NCI-H146 treated with DMSO at 0.1 percent for 48 hours (cell line): ENCODE measurements at regions not wholly inside any gene's neighbourhood (a gene's known extent, or its start where the extent isn't known, plus 50 kb on each side); places are given as distances from the start of the nearest gene placed in this dataset.
"Not testable (repeated sequence)": the region's sequence is repeated elsewhere in the genome, so short reads cannot be mapped to it uniquely, and the experiment has no call there.

ENCODE experiments used
- DNase-seq: peaks from one replicate; lab custom pipeline; 2025; ENCODE audit not compliant: unreplicated experiment; lab: John Stamatoyannopoulos, UW

DNA sequence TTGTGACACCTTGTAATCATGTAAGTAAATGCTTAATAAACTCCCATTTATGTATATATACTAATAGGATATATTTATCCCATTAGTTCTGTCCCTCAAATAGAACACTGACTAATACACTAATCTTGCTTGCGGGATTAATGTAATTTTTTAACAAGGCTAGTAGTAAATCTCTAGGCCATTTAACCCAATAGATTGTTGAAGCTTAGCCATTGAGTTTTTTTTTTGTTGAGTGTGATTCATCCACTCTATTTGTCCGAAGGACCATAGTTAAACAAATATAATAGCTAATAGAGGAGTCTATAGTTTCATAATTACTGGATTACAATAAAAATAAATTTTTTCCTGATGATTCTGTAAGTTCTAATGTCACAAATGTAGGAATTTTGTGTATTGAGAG lies 474.4 kb downstream of the CDH9 start:
- no peak for DNase-seq

DNA sequence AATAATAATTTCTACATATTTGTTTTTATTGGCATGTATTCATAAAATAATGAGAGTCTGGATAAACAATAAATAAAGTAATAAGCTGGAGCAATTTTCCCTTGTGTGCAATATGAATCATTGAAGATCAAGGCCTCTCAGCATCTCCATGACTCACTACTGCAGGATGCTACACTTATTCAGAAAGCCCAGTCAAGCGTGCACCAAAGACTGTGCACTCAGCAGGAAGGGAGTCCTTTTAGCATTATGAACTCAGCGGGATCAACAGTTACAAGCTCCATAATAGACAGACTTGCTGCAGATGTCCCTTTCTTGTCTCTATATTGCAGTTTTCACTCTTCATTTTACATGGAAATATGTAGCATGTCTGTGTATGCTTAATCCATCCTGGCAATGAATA lies 485.3 kb downstream of the CDH9 start:
- peak; percentile 97 for DNase-seq

DNA sequence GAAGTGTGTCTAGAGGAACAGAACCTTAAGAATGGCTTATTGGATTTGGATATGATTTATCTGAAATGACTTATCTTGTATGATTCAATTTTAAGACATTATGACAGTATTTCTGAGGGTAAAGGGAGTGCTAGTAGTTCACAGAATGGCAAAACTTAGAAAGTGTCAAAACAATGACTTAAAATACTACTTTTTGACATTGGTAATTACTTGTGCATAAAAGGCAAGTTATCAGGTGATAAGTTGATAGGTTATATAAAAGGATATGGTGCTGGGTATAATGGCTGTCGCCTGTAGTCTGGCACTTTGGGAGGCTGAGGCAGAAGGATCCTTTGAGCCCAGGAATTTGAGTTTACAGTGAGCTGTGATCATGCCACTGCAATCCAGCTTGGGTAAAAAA lies 494.4 kb downstream of the CDH9 start:
- DNase-seq: no peak

DNA sequence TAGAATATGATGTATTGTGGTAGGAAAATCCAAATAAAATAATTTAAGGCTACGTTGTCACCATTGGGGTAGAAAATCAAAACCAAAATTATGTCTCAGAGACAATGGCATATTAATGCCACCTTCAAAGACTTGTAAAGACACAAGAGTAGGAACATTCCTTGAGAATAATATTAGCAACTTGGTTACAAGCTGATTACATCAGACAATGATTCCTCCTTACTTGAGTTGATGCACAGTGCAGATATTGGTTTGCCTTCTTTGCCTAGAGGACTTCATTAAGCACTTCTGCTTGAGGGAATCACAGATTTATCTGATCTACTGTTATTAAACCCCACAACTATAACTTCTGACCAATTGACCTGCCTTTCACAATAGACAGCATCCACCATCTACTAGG lies 500.2 kb downstream of the CDH9 start:
- DNase-seq: no peak

DNA sequence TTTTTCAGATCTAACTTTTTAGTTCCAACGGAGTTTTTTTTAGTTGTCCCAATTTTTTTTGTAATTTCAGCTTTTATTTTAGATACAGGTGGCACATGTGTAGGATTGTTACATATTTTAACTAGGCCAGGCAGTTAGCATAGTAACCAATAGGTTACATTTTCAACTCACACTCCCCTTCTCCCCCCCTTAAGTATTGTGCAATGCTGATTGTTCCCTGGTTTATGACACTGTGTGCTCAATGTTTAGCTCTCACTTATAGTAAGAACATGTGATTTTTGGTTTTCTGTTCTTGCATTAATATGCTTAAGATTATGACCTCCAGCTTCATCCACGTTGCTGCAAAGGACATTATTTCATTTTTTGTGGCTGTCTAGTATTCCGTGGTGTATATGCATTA lies 503.2 kb downstream of the CDH9 start:
- no peak for DNase-seq

DNA sequence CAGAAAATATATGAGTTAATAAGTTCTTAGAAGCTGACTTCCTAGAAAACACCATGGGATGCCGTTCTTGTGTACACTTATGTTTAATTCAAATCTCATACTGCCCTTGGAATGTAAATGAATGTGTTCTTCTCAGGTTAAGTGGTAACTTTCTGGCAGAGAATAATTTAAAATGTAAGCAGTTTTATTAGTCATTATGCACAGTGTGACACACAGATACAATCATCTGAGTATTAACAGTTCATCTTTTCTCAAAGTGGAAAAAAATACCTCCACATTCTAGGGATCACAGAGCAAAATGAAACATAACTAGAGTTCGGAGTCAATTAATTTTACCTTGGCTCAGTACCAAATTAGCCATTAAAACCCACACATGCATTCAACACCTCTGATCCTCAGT lies 508.1 kb downstream of the CDH9 start:
- DNase-seq: no peak

DNA sequence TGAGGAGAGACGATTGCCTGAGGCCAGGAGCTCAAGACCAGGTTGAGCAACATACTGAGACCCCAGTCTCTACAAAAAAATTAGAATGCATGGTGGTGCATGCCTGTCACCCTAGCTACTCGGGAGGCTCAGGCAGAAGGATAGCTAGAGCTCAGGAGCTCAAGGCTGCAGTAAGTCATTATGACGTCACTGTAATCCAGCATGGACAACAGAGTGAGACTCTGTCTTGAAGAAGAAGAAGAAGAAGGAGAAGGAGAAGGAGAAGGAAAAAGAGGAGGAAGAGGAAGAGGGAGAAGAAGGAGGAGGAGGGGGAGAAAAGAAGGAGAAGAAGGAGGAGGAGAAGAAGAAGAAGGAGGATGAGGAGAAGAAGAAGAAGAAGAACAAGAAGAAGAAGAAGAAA lies 519.1 kb downstream of the CDH9 start:
- no peak for DNase-seq

DNA sequence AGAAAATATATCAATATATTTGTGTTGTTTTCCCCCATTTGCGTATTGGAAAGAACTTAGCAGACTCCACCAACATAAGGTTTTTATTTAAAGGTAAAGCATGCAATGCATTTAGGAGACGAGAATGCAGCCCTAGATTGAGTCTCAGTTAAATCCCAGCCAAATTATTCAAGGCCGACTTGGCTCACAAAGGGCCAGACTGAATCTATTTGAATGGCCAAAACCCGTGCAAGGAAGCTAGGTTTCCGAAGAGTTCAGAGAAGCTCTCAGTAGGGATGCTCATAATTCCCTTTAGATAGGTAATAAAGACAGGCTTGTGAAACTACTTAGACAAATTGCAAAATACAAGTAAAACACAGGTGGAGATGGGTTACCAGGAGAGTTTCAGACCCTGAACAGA lies 520.3 kb downstream of the CDH9 start:
- no peak for DNase-seq

DNA sequence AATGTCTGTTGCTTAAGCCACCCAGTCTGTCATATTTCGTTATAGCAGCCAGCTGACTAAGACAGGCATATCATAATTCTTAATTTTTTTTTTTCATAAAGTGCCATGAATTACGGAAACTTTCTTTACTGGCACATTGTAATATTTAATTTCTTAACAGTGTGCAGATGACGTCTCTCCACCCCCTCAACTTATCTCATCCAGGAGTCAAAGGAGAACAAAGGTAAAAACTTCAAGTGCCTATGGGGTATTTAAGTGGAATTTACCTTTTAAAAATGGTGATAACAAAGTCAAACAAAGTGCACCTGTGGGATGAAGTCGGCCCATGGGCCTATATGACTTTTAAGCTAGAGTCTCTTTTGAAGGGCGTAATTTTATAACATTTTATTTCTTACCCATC lies 539.4 kb downstream of the CDH9 start:
- DNase-seq: no peak

DNA sequence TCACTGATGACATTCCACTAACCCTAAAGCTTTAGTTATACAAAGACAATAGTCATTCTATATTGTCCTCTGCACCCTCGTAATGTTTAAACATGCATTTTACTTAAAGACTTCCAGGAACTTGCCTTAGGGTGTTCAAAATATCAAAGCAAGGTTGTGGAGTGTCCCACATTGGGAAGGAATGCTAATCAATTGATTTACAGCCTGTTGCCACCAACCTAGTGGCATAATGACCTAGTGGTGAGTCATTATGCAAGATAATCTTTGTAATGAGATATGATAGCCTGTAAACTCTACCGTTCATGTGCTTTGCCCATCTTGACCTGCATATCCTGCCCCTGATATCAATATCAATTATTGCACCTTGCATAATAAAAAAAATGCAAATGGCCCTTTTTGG lies 542.9 kb downstream of the CDH9 start:
- DNase-seq: no peak

DNA sequence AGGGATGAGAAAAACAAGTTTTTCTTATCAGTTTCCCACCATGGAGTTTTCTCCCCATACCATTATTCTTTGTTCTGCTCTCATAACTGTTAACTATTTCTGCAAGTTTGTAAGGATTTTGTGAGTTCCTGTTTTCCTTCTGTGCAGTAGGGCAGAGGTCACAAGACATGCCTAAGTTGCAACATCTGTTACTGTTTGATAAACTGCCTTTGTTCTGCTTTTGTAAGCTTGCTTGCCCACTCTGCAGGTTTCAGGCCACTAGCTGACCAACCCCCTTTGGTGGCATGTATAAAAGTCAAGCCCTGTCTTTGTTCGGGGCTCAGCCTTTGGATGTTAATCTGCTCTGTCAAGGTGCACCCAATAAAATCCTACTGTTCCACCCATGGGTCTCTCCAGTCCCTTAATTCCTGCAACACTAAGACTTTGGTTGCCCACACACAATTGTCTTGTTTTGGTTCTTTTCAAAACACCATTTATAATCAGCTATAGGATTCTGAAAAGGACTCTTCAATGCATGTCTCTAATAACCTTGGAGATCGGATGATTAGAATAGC lies 545.4 kb downstream of the CDH9 start:
- no peak for DNase-seq

DNA sequence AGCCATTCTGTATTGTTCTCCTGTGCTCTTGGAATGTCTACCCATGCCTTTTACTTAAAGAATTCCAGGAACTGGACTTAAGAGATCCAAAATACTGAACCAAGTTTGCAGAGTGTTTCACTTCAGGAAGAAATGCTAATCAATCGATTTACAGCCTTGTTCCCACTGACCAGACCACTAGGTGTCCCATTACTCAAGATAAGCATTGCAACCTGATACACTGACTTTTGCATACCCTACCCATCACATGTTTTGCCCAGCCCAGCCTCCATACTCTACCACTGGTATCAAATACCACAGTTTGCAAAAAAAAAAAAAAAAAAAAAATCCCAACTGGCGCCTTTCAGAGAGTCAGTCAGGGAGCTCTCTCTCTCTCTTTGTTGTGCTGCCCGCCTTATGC lies 550.8 kb downstream of the CDH9 start:
- DNase-seq: no peak

DNA sequence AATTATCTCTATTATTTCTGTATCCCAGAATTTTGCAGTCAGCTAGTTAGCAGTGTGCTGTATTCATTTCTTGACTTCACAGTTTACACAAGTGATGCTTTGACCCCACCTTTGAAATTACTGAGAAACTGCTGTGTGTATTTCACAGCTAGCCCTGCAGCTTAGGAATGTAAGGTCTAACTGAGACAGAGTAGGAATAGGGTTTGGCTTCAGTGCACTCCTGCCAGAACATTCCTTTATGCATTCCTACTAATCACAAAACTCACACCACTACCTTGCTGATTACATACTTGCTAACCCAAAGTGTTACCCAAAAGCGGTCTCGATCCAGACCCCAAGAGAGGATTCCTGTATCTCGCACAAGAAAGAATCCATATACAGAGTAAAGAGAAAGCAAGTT lies 551.8 kb downstream of the CDH9 start:
- no peak for DNase-seq

DNA sequence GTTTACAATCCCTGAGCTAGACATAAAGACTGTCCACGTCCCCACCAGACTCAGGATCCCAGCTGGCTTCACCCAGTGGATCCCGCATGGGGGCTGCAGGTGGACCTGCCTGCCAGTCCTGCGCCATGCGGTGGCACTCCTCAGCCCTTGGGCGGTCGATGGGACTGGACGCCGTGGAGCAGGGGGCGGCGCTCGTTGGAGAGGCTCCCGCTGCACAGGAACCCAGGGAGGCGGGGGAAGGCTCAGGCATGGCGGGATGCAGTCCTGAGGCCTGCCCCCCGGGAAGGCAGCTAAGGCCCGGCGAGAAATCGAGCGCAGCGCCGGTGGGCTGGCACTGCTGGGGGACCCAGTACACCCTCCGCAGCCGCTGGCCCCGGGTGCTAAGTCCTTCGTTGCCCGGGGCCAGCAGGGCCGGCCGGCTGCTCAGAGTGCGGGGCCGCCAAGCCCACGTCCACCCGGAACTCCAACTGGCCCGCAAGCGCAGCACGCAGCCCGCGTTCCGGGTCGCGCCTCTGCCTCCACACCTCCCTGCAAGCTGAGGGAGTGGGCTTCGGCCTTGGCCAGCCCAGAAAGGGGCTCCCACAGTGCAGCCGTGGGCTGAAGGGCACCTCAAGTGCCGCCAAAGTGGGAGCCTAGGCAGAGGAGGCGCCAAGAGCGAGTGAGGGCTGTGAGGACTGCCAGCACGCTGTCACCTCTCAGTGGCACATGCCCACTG lies 553.1 kb downstream of the CDH9 start:
- not testable (repeated sequence) for DNase-seq

DNA sequence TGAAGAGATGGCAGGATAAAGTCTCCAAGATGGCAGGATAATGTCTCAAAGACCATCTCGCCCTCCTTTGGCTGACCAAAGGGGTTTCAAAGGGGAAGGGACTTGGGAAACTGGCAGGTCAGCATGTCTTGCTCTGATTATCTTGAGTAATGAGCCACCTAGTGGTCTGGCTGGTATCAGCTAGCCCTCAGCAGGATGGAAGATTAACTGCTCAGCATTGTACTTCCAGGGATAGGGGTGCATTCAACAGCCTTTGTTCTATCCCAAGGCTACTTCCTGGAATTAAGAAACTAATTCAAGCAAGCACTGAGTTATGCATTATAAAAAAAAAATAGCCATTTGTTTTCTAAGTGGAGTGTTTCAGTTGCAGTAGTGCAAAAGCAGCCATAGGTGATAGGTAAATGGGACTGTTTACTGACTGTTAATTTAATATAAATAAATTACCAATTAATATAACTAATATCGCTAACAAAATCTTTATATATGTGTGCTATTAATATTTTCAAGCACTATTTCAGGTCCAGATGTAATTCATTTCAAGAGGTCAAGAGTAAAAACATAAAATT lies 555.5 kb downstream of the CDH9 start:
- peak; percentile 12 for DNase-seq

DNA sequence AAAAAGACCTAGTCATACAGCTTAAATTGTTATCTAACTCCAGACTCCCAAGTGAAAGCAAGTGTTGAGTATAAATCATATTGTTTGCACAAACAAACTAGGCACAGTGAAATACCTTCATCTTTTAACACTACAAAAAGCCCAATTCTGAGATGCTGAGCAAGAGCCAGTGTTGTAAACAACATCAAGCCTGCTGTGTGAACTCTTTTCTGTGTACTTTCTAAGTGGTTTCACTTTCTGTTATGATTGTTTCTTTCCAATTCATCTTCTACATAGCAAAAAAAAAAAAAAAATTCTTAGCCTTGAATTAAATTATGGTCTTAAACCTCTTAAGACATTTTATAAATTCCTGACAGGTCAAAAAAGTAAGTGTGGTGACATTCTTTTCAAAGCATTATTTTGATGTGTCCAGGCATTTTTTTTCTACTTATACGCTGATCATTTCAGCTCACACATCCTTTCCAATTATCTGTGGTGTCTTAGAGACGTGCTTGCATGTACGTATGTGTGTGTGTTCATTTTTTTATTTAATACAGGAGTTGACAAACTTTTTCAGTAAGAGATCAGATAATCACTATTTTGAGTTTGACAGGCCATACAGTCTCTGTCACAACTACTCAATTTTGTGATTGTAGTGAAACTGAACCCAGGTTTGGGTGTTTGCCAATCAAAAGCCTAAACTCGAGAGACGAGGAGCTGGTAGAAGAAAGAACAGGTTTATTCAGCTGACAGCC lies 556.1 kb downstream of the CDH9 start:
- no peak for DNase-seq

DNA sequence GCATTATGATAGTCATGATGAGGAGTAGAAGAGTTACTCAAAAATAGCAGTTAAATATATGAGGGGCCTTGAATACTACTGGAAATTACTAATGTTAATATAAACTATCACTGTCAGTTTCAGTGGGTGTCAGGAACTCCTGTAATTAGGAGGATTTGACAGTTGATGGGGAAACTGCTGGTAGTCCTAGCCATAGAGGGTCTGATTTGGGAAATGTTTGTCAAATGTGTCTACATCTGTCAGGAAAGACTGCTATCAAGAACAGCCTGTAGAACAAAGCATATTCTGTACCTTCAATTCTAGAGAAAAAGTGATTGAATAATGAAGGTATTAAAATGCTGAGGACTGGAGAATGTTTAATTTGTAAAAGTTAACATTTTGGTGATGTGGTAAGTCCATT lies 567.9 kb downstream of the CDH9 start:
- DNase-seq: no peak

DNA sequence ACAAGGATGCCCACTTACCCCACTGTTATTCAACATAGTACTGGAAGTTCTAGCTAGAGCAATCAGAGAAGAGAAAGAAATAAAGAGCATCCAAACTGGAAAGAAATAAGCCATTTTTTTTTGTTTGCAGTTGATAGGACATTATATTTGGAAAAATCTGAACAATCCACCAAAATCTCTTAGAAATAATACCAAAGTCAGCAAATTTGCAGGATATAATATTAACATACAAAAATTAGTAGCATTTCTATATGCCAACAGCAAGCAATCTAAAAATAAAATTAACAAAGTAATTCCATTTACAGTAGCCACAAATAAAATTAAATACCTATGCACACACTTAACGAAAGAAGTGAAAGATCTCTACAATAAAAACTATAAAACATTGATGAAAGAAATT lies 599.3 kb downstream of the CDH9 start:
- no peak for DNase-seq

DNA sequence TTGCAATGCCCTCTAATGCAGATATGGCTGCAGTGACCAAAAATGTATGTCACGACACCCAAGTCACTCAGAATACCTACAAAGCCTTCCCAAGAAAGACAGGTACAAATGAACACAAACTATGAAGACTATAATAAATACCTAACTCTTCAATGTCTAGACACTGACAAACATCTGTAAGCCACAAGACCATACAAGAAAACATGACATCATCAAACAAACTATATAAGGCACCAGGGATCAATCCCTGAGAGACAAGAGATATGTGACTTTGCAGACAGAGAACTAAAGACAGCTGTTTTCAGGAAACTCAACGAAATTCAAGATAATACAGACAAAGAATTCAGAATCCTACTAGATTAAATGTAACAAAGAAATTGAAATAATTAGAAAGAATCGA lies 603.7 kb downstream of the CDH9 start:
- no peak for DNase-seq

DNA sequence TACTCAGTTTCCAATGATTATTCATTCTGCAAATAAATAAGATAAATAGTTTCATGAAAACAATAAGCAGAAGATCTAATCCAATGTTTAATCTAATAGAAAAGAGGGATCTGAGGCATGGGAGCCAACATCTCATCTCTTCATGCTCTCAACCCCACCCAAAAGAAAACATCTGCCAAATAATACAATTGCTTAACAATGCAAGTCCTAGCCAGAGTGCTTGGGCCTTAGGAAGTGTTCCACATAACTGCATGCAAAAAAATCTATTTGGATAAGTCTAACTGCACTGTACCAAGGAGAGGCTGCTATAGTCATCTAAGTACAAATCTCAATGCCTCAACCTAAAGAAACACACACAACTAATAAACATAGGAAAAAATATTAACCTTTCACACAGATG lies 606.0 kb downstream of the CDH9 start:
- DNase-seq: no peak

DNA sequence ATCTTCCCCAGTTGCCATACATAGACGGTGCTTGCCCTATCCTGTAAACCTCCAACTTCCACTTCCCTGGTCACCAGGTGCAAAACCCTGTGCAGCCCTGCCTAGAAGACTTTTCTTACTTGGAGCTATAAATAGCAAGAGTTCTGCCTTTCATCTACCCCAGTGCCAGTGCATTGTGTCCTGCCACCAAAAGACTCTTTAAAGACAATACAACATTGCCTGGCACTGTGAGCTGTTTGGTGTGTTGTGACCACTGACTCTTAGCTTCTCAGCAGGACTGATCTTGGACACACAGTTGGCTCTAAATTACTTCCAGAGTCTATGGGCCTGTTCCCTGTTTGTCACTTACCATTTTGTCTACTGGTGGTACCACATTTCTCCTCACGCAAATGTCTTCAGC lies 608.1 kb downstream of the CDH9 start:
- no peak for DNase-seq

DNA sequence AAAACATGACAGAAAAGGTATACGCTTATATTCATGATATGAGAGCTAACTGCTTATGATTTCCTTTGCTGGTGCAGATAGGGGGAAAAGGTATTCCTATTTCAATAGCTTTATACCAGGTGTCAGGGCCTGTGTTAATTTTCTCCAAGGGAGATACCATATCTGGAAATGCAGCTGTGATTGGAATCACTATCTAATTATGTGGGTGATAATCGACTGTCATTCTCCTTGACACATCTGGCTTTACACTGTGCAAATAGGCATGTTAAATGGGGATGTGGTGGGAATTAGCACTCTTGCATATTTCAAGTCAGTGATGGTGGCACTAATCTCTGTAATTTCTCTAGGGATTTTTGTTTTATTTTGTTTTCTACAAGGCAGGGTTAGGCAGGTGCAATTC lies 611.1 kb downstream of the CDH9 start:
- no peak for DNase-seq
